Ovary (tissue), 3 donors: ENCODE measurements at regions not wholly inside any gene's neighbourhood (a gene's known extent, or its start where the extent isn't known, plus 50 kb on each side); places are given as distances from the start of the nearest gene placed in this dataset.

Experiments
- EP300 ChIP-seq: sonication (generic); formaldehyde crosslinking; IDR thresholded peaks from one replicate; pipeline ENCODE4 v1.6.1; 2017; ENCODE audit warnings: antibody characterized with exemption
- TF ChIP-seq, protein P1 (sequence below), 3 donors: fragments of 450-650 bp in 2 of 3; fragments of 200-600 bp in 1 of 3; IDR thresholded peaks; one replicate each; pipeline versions ENCODE4 v1.5.1 to v1.8.0; 2016 to 2022; ENCODE audit warnings: antibody characterized with exemption in 3 of 3, mild to moderate bottlenecking in 1 of 3
- donor health status: DM: no; HTN: no; CAD: no.

DNA sequence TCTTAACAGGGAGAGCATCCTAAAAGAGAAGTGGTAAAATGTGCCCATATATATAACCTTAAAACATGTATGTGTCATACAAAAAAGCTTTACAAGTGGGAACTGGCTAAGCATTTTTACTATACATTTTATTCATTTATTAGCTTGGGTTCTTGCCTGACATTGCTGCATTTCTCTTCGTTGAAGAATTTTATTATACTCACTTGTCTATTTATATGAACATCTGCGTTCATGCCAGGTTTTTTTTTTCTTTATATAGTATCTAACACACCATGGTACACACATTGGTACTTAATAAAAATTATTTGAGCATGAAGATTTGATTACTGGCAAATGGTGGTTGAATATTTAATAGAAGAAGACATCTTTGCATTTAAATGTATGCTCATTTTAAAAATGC is 492.3 kb downstream of the SPATA31D1 start:
- TF ChIP-seq, protein P1, sequence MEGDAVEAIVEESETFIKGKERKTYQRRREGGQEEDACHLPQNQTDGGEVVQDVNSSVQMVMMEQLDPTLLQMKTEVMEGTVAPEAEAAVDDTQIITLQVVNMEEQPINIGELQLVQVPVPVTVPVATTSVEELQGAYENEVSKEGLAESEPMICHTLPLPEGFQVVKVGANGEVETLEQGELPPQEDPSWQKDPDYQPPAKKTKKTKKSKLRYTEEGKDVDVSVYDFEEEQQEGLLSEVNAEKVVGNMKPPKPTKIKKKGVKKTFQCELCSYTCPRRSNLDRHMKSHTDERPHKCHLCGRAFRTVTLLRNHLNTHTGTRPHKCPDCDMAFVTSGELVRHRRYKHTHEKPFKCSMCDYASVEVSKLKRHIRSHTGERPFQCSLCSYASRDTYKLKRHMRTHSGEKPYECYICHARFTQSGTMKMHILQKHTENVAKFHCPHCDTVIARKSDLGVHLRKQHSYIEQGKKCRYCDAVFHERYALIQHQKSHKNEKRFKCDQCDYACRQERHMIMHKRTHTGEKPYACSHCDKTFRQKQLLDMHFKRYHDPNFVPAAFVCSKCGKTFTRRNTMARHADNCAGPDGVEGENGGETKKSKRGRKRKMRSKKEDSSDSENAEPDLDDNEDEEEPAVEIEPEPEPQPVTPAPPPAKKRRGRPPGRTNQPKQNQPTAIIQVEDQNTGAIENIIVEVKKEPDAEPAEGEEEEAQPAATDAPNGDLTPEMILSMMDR (IDR thresholded peaks at IDR 0.05) = no peak
- TF ChIP-seq EP300 = no peak
